ENCODE measurements at regions not wholly inside any gene's neighbourhood (a gene's known extent, or its start where the extent isn't known, plus 50 kb on each side); places are given as distances from the start of the nearest gene placed in this dataset.

GRCh38 chr2:34601561-34601960 is 1002.5 kb upstream of the FAM98A start:
- 56% methylated on average over 2 of the region's 2 CpGs for WGBS (ENCODE audit: insufficient coverage)
- peaks cover 0 to 4% (median 0%) of the 10 kb centered on the region in 7 donors for H3K9me3 Mint-ChIP-seq
- H3K4me3 ChIP-seq (replicated peaks in 1 of 3; ENCODE audit: low read depth in 2 of 3, low read length in 3 of 3) = no peak overlapping the region
- no peaks in the 10 kb centered on the region for H3K27me3 Mint-ChIP-seq (ENCODE audit: low read depth in 3 of 3)
- H3K36me3 ChIP-seq (replicated peaks in 1 of 2; ENCODE audit: control insufficient read depth in 1 of 2, insufficient read depth in 2 of 2, low read length in 2 of 2) = no peaks in the 10 kb centered on the region
- H3K79me2 ChIP-seq (ENCODE audit: insufficient read depth, low read length) = no peaks in the 10 kb centered on the region
- H3K4me3 Mint-ChIP-seq = no peak overlapping the region
- no peak for TF ChIP-seq CTCF (IDR thresholded peaks at IDR 0.05)
- H3K9ac ChIP-seq (ENCODE audit: insufficient read depth, low read length, poor library complexity, severe bottlenecking) = no peak overlapping the region
- H3K27ac ChIP-seq (ENCODE audit: low read depth in 1 of 2, low read length in 2 of 2) = no peak overlapping the region
- no peak overlapping the region for H3K27ac Mint-ChIP-seq
- no peaks in the 10 kb centered on the region for H3K36me3 Mint-ChIP-seq
- H3K4me1 ChIP-seq (ENCODE audit: control insufficient read depth in 1 of 2, insufficient read depth in 2 of 2, low read length in 2 of 2) = no peaks in the 10 kb centered on the region
- H2AFZ ChIP-seq (ENCODE audit: insufficient read depth, low read depth, low read length, poor library complexity, severe bottlenecking) = no peak overlapping the region
- no peaks in the 10 kb centered on the region for H3K9me3 ChIP-seq (replicated peaks in 1 of 2; ENCODE audit: control insufficient read depth in 1 of 2, insufficient read depth in 1 of 2, low read length in 2 of 2)
- no peaks in the 10 kb centered on the region for H3K4me1 Mint-ChIP-seq
- H4K20me1 ChIP-seq (ENCODE audit: insufficient read depth, low read length) = no peaks in the 10 kb centered on the region
- intact Hi-C loops (cut with micrococcal nuclease) = no loop called here
- no peak overlapping the region for H3K4me2 ChIP-seq (replicated peaks; ENCODE audit: extremely low read depth, low read length, poor library complexity, severe bottlenecking)
- DNase-seq = no peak
- H3K27me3 ChIP-seq (ENCODE audit: control insufficient read depth in 2 of 2, insufficient read depth in 2 of 2, low read length in 2 of 2) = no peaks in the 10 kb centered on the region

- intact Hi-C loops (cut with micrococcal nuclease) = no loop called here
- Mint-ChIP-seq H3K4me1 (no peaks in the 10 kb centered on the region), H3K36me3 (no peaks in the 10 kb centered on the region), H3K27ac (no peak overlapping the region), H3K4me3 (no peak overlapping the region), H3K27me3 (ENCODE audit: low read depth in 3 of 3) (peaks cover 0 to 2% (median 0%) of the 10 kb centered on the region in 3 donors), H3K9me3 (no peaks in the 10 kb centered on the region)
- DNase-seq = no peak
- Histone ChIP-seq H3K4me3 (replicated peaks in 1 of 3; ENCODE audit: low read depth in 2 of 3, low read length in 3 of 3) (no peak overlapping the region), H3K27ac (ENCODE audit: low read depth in 1 of 2, low read length in 2 of 2) (no peak overlapping the region), H3K9me3 (replicated peaks in 1 of 2; ENCODE audit: control insufficient read depth in 1 of 2, insufficient read depth in 1 of 2, low read length in 2 of 2) (no peaks in the 10 kb centered on the region), H3K9ac (ENCODE audit: insufficient read depth, low read length, poor library complexity, severe bottlenecking) (no peak overlapping the region), H3K4me2 (replicated peaks; ENCODE audit: extremely low read depth, low read length, poor library complexity, severe bottlenecking) (no peak overlapping the region), H3K36me3 (replicated peaks in 1 of 2; ENCODE audit: control insufficient read depth in 1 of 2, insufficient read depth in 2 of 2, low read length in 2 of 2) (no peaks in the 10 kb centered on the region), H2AFZ (ENCODE audit: insufficient read depth, low read depth, low read length, poor library complexity, severe bottlenecking) (no peak overlapping the region), H3K79me2 (ENCODE audit: insufficient read depth, low read length) (no peaks in the 10 kb centered on the region), H3K27me3 (ENCODE audit: control insufficient read depth in 2 of 2, insufficient read depth in 2 of 2, low read length in 2 of 2) (no peaks in the 10 kb centered on the region), H4K20me1 (ENCODE audit: insufficient read depth, low read length) (no peaks in the 10 kb centered on the region), H3K4me1 (ENCODE audit: control insufficient read depth in 1 of 2, insufficient read depth in 2 of 2, low read length in 2 of 2) (no peaks in the 10 kb centered on the region)
- no peak for TF ChIP-seq CTCF (IDR thresholded peaks at IDR 0.05)
- WGBS (ENCODE audit: insufficient coverage) = 90% methylated on average over 2 of the region's 2 CpGs
These were observed 979.5 kb upstream of the FAM98A start for GRCh38 chr2:34578641-34579040.

All from CD14-positive monocyte (primary cell).